NCI-H2107 treated with DMSO at 0.1 percent for 48 hours (cell line): ENCODE measurements at regions not wholly inside any gene's neighbourhood (a gene's known extent, or its start where the extent isn't known, plus 50 kb on each side); places are given as distances from the start of the nearest gene placed in this dataset.
A peak's percentile ranks its signal among the peaks of the same experiment; 100 is the strongest.
"Not testable (repeated sequence)": the region's sequence is repeated elsewhere in the genome, so short reads cannot be mapped to it uniquely, and the experiment has no call there.

Source experiments
- DNase-seq: peaks from one replicate; lab custom pipeline; 2025; ENCODE audit not compliant: unreplicated experiment; lab: John Stamatoyannopoulos, UW

- no peak for DNase-seq
These were observed 53.2 kb upstream of the PARP1 start for GRCh38 chr1:226461087-226461486.

DNA sequence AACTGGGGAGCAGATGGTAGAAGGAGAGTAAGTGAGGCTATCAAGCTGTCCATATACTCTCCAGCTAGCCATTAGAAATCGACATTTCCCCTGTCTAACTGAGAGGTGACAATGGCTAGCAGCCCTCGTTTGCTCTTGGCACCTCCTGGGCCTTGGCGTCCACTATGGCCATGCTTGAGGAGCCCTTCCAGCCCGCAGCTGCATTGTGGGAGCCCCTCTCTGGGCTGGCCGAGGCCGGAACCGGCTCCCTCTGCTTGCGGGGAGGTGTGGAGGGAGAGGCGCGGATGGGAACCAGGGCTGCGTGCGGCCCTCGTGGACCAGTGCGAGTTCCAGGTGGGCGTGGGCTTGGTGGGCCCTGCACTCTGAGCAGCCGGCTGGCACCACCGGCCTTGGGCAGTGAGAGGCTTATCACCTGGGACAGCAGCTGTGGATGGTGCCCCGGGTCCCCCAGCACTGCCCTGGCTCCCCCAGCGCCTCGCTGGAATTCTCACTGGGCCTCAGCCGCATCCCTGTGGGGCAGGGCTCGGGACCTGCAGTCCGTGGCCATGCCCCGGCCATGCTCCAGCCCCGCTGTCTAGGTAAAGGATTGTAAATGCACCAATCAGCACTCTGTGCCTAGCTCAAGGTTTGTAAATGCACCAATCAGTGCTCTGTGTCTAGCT lies 56.2 kb upstream of the PARP1 start:
- no peak for DNase-seq

DNA sequence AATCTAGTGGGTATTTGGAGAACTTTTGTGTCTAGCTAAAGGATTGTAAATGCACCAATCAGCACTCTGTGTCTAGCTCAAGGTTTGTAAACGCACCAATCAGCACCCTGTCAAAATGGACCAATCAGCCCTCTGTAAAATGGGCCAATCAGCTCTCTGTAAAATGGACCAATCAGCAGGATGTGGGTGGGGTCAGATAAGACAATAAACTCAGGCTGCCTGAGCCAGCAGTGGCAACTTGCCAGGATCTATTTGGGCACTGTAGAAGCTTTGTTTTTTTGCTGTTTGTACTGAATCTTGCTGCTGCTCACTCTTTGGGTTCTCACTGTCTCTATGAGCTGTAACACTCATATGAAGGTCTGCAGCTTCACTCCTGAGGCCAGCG lies 56.7 kb upstream of the PARP1 start:
- DNase-seq = not testable (repeated sequence)

DNA sequence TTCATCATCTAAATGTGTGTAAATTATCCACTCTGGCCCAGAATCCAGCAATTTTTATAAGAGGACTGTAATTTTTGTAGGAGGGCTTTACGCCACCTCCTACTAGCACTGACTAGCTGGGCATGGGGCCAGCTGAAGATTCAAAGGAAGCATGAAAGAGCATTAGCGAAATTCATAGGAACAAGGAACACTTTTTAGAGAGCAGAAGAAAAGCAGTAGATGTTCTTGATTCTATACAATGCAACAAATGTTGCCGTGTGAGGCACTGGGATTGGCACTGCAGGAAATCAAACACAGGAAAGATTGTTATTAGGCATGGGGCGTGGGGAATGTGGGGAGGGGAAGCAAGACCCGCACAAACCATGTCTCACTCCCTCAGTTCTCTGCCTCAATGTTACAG lies 58.4 kb upstream of the PARP1 start:
- DNase-seq = no peak

DNA sequence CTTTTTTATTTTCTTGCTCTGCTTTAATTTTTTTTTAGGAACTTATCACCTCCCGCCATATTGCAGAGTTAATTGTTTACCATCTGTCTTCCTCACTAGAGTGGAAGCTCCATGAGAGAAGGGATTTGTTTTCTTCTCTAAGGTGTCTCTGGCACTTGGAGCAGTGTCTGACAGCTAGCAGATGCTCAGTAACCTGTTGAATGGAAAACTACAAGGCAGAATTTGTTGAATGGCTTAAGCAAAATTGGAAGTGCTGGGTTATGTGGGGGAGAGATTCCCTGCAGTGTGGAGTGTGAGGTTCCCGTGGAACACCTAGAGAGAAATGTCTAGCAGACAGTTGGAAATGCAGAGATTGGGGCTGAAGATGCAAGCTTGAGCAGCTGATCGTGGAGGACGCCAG lies 59.5 kb upstream of the PARP1 start:
- DNase-seq = no peak

DNA sequence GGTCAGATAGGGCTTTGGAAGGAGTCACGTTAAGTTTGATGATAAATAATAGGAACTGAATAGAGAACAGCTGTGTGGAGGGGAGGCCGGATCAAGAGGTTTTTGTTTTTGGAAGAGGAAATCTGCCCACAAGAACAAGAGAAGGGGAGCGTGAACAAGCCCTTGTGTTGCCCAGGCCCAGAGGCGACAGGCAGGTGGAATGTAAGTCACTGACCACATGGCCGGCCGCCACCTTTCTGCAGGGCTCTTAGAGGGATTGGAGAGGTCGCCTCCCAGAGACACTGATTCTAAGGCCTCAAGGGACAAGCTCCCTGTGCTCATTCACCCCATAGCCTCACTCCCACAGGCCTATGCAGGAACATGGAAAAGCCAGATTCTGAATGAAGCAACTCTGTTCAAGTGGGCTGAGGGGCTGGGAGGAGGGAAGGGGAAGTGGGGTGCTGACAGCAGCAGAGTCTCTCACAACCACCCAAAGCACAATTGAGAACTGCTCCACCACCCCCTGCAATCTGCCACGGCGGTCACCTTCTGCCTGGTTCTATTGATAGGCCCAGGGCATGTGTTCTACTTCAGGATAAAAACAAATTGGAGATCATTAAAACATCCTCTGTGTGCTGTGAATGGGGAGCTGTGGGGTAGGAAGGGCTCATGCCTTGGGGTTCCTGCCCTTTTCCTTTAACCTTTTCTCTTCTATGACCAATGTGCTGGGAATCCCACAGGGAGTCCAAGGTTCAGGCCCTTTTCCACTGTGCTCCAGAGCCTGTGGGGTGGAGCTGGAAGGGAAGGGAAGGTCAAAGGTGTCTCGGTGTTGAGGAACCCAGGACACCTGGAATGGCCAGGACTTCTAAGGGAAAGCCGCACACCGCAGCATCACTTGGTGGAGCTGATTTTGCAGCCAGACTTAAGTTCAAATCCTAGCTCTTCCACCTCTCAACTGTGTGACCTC lies 63.3 kb upstream of the PARP1 start:
- no peak for DNase-seq

DNA sequence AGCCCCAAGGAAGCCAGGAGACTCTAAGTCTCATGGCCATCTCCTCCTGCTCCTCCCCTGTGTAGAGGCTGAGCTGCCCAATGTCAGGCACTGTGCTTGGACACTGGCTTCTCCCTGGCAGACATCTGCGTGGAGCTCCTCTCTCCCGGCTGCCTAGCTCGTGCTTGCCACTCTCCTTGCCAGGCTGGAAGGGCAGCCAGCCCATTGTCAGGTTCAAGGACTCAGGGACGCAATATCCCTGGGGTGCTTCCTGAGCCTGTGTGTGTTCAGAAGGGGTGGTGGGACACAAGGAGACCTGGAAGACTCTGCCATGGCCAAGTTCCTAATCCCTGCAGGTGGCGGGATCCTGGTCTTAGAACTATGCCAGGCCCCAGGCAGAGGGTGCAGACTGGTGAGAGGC lies 65.4 kb upstream of the PARP1 start:
- no peak for DNase-seq

DNA sequence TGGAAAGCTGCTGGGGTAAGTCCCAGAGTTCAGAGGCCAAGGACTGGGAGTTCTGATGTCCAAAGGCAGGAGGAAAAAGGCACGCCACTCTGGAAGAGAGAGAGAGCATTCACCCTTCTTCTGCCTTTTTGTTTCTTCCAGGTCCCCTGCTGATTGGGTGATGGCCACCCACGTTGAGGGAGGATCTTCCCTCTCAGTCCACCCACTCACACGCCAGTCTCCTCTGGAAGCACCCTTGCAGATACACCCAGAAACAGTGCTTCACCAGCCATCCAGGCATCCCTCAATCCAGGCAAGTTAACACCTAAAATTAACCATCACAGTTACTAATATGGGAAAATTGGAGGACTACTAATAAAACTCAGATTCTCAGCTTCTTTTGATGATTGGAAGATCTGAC lies 66.1 kb upstream of the PARP1 start:
- no peak for DNase-seq

GRCh38 chr1:226474443-226475141 lies 66.7 kb upstream of the PARP1 start:
- DNase-seq = no peak

- peak; percentile 87 for DNase-seq
These were observed 67.2 kb upstream of the PARP1 start for GRCh38 chr1:226475142-226475511.

DNA sequence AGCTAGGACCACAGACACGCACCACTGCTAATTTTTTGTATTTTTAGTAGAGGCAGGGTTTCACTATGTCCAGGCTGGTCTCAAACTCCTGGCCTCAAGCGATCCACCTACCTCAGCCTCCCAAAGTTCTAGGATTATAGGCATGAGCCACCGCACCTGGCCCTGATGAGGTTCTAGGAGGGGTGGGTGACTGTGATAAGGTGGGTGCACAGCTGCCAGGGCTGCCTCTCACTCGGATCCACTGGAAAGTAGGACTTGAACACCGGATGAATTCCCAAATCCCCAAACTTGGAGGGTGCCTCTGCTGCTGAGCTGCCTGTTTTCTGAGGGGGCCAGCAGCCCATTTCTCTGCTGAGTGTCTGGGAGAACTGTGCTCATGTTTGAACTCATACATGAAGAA lies 68.2 kb upstream of the PARP1 start:
- no peak for DNase-seq

- no peak for DNase-seq
These were observed 68.9 kb upstream of the PARP1 start for GRCh38 chr1:226476648-226477319.

DNA sequence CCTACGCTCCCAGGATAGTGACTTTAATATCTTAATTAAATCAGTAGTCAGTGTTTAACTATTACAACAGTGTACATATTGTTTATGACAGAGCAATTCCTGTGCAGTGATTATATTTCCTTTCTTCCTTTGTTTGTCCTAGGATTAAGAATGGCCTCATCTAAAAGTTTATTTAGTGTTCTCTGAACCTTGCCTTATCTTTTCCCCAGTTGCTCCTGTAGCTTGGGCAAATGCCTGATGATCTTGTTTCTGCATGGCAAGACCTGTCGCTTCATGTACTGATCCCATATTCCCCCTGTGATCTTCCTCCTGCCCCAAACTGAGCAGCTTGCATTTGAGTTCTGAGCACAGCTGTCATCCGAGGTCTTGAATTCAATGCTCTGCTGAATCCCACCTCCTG lies 69.1 kb upstream of the STUM start:
- DNase-seq = no peak

GRCh38 chr1:226480461-226480860 lies 68.1 kb upstream of the STUM start:
- DNase-seq = no peak

- DNase-seq = no peak
These were observed 67.4 kb upstream of the STUM start for GRCh38 chr1:226481133-226481532.

DNA sequence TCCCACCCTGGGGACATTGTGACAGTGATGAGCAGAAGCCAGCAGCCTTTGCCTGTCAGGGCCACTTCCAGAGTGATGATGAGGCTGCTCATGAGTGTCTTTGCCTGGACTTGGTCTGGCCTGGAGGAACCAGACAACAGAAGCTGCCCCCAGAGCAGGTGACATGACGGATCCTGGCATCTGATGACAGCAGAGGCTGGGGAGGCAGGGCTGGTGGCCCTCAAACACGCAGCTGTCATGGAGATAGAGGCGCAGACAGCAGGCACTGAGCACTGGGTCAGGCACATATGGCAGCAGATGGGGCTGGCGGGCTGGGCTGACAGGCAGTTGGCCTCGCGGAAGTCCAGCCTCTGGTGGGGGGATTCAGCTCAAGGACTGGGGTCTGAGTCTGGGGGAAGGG lies 66.4 kb upstream of the STUM start:
- DNase-seq = no peak

DNA sequence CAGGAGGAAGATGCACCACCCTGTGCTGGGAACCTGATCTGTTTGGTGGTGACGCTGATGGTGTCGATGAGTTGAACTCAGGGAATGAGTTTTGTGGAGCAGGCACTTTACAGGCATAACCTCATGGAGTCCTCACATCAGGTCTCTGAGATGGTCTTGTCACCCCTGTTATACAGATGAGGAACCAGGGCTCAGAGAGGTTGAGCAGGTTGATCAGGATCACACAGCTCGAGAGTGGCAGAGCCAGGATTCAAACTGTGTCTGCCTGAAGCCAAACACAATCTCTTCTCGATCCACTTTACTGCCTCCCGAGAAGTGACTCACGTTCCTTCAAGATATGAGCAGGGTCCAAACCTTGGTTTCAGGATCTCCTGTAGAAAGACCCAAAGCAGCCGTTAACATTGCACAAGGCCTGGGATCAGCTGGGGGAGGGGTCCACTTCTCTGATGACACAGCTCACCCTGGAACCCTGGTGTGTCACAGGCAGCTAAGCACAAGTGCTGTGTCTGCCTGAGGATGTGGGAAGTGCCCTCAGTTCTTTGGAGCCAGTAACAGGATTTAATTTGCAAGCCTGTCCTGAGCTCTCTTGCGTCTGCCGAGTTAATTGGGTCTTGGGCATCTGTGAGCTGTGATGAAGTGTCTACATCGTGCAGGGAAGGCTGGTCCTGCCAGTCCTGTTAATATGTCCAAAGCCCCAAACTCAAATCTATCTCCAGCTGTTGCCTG lies 65.4 kb upstream of the STUM start:
- DNase-seq = no peak

- DNase-seq = no peak
These were observed 63.4 kb upstream of the STUM start for GRCh38 chr1:226485192-226485591.

- no peak for DNase-seq
These were observed 62.4 kb upstream of the STUM start for GRCh38 chr1:226486161-226486560.

GRCh38 chr1:226487921-226488320 lies 60.6 kb upstream of the STUM start:
- no peak for DNase-seq
